ENCODE measurements at regions not wholly inside any gene's neighbourhood (a gene's known extent, or its start where the extent isn't known, plus 50 kb on each side); places are given as distances from the start of the nearest gene placed in this dataset.

DNA sequence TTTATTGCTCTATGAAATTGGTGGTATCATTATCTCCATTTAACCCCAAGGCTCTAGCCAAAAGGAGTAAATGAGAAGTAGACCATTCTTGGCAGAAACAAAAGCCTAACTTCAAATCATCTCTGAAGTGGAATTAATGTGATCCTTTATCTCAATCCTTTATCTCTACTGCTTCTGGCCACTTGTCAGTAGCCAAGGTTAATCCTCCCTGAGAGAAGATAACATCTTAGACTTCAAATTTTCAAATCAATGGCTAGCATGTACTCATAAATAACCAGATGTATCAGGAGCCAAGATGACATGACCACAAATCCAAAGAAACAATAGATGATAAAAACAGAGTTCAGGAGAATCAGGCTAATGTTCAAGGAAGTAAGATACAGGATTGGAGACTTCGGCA lies 123.1 kb upstream of the RASSF8 start:
- no peak for DNase-seq

DNA sequence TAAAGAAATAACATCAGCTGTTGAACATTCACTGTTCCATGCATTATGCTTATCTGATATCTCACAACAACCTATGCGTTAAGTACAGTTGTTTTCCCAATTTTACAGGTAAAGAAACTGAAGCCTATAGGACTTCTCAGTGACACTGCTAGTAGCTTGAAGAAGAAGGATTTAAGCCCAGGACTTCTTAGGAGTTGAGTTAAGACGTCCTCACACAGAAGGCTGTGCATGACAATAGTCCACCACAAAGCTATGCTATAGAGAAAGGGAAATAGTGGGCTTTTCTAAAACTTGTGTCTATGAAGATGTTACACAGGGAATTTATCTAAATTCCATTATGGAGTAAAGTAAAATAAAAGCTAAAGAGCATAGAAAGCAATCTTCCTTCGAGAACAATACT lies 120.5 kb upstream of the RASSF8 start:
- DNase-seq: no peak

DNA sequence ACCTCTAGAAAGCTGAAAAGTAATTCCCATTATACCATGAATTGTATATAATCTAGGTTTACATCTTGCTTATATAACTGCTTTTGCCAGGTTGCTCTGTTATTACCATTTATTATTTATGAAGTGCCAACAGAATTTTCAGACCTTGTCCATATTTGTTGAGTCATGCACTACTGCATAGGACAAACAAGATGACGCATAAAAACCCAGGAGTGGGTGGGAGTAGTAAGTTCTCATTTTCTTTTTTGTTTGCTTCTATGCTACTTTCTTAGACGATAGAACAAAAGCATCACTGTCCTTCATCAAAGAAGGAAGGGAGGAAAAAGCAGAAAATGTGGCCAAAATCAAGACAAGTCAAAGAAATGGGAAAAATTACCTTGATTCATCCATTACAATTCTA lies 119.0 kb upstream of the RASSF8 start:
- DNase-seq: no peak

DNA sequence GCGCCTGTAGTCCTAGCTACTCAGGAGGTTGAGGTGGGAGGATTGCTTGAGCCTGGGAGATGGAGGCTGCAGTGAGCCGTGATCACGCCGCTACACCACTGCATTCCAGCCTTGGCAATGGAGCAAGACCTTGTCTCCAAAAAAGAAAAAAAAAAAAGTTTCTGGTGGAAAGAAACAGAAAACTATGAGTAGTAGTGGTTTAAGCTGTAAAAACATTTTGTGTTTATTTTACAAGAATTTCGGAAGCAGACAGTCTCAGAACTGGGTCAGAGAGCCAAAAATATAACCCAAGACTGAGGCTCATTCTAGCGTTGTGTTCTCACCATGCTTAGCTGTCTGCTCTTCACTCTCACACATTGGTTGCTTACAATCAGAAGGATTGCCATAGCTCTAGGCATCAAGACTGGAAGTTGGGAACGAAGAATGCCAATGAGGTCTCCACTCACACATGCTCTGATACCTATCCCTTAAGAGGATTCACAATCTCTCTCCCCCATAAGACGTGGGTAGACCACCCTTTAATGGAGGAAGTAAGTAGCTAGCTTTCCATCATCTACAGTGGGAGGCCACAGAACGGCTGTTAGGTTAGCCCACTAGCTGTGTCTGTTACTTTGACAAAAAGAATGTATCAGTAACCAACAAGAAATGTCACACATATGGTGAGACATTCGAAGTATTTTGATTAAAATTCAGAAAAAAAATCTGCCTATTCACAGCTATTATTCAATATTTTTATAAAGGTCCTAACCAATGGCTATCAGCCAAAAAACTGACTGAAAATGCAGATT lies 117.6 kb upstream of the RASSF8 start:
- DNase-seq: no peak

DNA sequence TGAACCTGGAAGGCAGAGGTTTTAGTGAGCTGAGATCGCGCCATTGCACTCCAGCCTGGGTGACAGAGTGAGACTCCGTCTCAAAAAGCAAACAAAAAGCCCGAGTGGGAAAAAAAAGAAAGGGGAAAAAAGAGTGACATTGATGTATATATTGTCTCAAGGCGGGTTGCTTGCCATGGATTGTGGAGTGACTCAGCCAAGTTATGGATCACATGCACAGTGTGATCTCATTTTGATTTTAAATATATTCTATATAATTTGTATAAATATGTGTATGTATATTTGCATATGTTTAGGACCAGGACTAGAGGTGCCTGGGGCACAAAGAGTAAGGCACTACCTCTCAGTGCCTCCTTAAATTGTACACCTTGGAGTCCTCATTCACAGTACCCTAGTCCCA lies 116.2 kb upstream of the RASSF8 start:
- no peak for DNase-seq

DNA sequence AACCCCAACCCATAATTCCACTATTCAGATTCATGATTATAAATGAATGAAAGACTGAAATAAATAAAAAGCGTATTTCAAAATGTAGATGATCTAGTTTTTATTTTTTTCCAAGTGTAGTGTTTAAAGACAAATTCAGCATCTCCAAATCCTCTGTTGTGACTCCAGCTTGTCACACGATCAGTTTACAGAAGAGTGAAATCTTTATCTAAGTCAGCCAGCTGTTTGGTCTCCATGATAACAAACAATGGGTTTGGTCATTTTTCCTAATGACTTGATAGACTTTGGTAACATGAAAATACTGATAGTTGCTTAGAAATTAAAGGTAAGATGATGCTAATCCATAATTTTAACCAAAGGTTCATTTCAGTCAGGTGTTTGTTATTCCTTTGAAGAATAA lies 114.5 kb upstream of the RASSF8 start:
- DNase-seq: no peak

DNA sequence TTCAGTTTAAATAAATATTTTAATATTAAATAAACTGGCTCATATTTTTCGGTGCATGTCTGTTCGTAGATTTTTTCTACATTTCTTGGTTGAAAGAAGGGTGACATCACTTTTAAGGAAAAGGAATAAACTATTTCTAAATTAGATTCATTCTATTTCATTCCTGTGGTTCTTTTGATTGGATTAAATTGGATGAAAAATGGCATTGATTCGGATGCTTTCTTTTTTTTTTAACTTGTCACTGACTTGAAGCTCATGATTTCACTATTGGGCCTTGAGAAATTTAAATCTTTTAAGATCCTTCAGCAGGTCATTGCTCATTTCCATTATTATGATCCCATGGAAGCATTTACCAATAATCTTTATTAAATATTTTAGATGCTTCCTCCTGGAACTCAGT lies 113.1 kb upstream of the RASSF8 start:
- no peak for DNase-seq

DNA sequence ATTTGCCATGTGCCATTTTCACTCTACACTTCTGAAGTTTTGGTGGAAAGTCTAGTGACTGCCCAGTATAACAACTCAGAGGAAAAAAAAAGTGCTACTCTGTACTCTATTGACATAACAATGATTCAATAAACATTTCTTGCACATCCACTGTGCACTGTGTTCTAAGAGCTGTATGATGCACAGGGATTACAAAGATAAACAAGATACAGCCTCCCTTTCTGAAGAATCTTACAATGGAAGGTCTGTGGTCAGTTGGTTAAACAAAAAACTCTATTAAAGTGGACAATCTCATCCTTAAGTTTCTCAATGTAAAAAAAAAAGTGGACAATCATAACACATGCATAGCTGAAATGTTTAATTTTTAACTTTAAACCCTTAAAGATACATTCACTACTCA lies 105.7 kb upstream of the RASSF8 start:
- no peak for DNase-seq

DNA sequence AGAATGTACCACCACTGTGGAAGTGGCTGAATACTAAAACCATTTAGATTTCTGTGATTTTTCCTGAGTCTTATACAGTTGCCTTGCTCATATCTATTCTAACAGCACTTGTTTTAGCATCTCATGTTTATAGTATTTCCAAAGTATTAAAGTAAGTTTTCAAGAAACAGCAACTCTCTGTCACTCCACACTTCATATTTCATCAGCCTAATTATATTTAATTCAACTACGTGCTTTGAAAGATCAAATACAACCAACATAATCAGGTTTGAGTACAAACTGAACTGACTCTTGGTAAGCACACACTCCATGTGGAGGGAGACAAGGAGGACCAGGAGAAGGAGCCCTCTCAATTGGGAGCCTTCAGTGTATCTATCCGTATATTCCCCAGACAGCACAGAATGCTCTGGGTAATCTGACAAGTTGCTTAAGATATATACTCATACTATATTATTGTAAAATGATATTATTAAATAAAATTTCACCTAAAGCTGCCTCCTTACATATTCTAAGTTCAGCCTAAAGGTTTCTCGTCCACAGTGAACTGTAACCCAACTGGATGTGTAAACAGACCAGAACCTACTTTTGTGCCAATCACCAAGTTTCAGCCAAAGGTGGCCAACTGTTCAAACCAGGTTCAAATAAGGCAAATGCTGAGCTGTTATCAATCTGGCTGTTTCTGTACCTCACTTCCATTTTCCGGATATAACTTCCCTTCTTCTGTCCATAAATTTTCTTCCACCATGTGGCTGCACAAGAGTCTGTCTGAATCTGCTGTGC lies 105.0 kb upstream of the RASSF8 start:
- DNase-seq: no peak

DNA sequence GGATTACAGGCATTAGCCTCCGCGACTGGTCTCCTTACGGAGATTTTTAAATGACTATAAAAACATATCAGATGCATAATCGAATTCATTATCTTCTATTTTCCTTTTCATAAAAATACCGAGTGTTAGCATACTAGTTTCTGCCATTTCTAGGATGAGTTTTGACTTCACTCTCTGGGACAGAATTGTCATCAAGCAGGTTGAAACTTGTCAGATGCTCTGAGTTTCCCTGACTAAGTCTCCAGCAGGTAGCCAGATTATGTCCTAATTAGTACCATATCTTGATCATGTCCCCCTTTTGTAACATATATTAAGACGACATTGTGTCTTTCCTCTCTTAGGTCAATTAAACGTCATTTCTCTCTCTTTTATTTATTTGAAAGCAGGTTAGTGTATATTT lies 103.5 kb upstream of the RASSF8 start:
- no peak for DNase-seq

DNA sequence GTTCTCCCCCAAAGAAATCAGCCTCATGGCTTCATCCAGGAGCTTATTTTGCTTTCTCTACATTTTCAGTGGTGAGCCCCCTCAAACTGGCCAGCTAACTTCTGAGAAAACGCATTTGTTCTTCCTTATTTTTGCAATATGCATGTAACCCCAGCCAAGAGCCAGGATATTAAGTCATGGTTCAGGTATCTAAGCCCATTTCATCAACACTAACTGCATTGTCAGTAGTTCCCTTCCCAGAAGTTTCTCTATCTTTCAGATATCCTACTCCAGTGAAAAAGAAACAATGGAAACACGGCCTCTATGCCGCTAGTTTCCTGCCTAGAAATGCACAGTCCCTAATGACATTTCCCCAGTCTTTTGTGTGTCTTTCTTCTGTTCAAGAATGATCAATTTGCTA lies 102.8 kb upstream of the RASSF8 start:
- DNase-seq: no peak

DNA sequence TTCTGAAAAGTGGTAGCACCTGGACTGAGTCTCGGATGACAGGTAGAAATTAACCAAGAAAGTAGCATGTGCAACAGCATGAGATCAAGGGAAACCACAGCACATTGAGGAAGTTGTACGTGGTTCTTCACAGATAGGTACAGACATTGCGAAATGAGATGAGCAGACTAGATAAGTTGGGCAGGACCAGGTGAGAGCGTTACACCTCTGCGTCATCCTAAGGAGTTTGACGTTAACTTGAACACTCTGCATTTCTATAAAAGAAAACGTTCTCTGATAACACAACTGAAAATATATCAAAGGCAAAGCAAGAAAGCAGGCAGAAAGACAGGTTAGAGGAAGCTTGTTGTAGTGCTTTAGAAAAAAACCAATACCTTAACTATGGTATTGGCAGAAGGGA lies 98.5 kb upstream of the RASSF8 start:
- no peak for DNase-seq

DNA sequence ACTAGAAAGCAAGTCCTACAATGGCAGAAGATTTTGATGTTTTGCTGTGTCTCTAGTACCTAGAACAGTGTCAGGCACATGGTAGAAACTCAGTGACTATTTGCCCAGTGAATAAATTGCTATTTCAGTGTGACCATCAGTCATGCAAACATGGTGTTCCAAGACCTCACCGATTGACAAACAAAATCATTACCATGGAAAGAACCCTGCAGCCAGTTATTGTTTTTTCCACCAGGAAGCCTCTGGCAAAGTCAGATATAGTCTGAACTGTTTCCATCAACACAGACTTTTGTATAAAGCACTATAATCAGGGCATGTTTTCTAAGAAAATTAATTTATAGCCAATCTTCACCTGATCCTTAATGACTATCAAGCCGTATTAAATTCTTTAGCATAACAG lies 97.3 kb upstream of the RASSF8 start:
- no peak for DNase-seq

DNA sequence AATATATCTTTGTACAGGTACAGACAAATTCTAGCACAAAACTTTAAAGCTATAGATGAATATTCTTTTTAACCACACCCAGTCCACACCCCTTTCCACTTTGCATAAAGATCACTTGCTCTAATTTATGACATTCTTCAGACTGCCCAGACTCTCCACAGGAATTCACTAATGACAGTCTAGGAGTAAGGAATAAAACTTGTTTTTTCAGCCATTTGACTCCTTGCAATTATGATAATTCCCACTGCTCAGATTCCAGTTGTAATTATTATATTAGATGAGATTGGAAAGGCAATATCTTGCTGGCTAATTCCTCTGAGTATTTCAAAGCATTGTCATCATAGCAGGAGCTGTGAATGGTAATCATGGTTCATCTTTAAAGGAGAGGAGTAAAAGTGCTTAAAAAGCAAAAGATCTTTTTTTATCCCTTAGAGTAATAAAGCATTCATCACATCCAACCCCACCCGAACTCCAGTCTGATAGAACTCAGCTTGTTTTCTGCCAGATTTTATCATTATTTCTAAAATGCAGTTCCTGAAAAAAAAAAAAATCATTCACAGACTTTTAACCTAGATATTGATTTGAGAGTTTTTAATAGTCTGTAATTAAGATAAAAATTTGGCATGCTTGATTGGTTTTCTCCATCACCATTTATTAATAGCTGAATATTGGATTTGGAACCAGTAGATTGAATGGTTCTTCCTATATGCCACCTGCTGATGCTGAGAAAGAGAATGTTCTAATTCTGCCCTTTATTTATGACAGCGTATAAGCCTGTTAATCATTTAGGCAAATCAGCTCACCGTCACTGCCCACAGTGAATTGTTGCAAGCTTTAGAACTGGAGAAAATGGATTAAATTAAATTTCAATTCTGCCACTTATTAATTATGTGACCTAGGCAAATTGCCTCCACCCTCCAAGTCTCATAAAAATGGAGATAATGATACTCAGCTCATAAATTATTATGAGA lies 93.9 kb upstream of the RASSF8 start:
- DNase-seq: no peak

DNA sequence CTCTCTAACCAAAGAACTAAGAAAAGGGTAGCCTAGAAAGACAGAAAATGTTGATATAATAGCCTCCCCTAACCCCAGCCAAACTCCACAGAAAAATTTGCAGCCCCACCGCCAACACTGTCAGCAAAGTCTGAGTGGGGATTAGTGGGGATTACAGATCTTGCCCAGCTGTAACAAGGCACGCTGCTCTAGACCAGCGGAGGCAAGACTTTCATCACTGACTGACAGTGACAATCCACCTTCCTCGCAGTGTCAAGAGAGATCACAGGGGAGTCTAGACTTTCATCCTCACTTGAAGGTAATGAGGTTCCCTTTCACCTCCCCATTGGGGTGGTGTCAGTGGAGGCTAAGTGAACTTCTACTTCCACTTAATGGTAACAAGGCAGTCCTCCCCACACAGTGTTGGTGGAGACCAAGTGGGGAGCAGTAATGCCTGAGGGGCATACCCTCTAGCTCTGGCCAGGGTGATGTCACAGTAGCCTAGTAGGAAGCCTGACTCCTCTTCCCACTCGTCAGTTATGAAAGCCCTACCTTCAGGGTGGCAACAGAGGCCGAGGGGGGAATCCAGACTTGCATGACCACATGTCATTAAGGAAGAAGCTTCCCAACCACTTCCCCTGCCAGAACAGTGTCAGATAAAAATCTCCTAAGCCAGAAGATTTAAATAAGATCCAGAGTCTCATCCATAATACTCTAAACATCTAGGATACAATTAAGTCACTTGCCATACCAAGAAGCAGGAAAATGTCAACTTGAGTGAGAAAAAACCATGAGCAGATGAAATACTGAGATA lies 91.7 kb upstream of the RASSF8 start:
- DNase-seq: no peak

DNA sequence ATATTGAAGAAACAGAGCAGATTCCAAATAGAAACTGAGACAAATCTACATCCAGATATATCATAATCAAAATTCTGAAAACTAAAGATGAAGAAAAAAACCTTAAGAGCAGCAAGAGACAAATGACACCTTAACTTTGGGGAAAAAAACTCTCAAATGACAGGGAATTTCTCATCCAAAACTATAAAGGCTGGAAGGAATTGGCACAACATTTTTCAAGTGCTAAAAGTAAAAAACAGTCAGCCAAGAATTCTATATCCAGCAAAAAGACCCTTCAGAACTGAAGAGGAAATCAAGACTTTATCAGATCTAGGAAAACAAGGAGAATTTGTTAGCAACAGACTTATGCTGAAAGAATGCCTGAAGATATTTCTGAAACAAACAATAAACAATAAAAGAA lies 90.3 kb upstream of the RASSF8 start:
- DNase-seq: no peak

DNA sequence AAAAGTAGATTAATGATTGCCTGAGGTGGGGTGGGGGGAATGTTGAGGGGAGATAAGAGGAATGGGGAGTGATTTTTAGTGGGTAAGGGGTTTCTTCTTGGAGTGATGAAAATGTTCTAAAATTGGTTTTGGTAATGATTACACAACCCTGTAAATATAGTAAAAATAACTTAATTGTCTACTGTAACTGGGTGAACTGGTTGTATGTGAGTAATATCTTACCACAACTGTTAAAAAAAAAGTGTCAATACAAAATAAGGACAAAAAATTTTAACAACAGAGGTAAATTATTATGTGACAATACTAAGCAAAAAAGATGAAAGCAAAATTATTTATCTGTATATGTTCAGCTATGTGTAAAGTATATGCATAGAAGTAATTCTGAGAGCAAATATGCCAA lies 86.3 kb upstream of the RASSF8 start:
- no peak for DNase-seq

DNA sequence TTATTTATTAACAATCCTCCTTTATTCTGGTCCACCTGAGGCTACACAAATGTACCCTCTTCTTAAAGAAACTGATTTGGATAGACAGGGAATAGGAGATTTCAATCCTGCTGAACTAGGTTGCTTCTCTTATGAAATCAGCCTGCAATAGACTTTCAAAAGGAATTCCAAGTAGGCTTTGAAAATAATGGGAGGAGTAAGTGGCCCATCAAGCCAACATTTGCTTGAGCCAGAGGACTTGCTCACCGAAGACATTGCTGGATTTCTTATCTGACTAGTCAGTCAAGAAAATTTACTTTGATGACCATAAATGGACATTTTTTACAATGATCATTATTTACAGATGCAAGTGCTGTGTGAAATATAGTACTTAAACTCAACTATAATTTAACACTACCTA lies 82.8 kb upstream of the RASSF8 start:
- DNase-seq: no peak

DNA sequence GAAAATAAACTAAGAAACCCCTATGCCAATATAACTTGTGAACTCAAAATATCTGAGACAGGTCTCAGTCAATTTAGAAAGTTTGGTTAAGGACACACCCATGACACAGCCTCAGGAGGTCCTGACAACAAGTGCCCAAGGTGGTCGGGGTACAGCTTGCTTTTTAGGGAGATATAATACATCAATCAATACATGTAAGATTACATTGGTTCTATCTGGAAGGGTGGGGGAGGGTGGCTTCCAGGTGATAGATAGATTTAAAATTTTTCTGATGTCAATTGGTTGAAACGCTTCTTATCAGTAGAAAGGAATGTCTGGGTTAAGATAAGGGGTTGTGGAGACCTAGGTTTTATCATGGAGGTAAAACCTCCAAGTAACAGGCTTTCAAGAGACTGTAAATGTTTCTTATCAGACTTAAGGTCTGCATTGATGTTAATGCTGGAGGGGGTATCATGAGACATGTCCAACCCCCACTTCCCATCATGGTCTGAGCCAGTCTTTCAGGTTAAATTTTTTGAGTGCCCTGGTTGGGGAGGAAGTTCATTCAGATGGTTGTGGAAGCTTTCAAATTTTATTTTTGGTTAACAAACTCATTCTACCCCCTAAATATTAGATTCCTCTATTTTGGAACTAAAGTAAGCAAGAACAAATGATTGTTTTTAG lies 82.0 kb upstream of the RASSF8 start:
- DNase-seq: no peak

DNA sequence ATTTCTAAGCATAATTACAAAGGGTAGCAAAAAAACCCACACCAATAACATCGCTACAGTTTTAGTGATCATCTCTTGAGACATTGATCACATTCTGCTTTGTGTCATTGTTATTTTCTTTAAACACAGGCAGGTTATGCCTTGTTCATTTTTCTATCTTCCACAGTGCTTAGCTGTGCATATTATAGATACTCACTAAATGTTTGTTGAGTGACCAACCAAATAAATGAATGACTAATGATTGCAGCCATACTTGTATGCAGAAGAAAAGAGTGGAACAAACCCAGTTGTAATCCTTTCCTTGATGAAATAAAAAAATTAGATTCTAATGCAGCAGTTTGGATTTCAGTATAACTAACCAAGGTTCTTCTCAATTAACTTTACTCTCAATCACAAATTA lies 81.0 kb upstream of the RASSF8 start:
- DNase-seq: no peak

DNA sequence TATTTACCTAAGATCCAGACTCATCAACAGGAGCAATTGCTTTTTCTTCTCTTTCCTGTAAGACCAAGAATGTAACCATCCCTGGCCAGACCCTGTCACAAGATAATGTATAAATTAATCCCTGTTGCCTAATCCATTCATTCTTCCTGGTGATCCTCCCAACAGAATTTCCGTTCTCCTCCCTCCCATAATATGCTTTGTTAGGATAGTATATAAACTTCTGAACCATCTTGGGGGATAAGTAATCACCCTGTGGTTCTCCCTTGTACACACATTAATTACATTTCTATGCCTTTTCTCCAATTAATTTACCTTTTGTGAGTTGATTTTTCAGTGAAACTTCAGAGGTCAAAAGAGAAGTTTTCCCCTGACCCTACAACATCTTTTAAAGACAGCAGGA lies 76.2 kb upstream of the RASSF8 start:
- DNase-seq: no peak

Data from NCI-H2171 (cell line).